Fibroblast of villous mesenchyme (primary cell): ENCODE measurements at regions not wholly inside any gene's neighbourhood (a gene's known extent, or its start where the extent isn't known, plus 50 kb on each side); places are given as distances from the start of the nearest gene placed in this dataset.

Source experiments
- DNase-seq: peaks from one replicate; pipeline ENCODE4 v3.0.0-alpha.2; 2010; ENCODE audit warnings: low read depth
- H3K4me3 ChIP-seq: 2 replicates; pipeline ENCODE4 v1.5.1; 2011; ENCODE audit warnings: low read depth, mild to moderate bottlenecking, low read length
- CTCF ChIP-seq: IDR thresholded peaks from 2 replicates; pipeline ENCODE4 v1.5.1; 2012; ENCODE audit warnings: low read depth, mild to moderate bottlenecking, low read length; ENCODE audit not compliant: insufficient read depth

- no peak for TF ChIP-seq CTCF
- DNase-seq: no peak
Observed at GRCh38 chr14:61187196-61187905, 93.8 kb downstream of the TMEM30B start.

GRCh38 chr14:61186341-61187195 is 94.6 kb downstream of the TMEM30B start:
- no peak for TF ChIP-seq CTCF
- peak; percentile 15 for DNase-seq
- no peak overlapping the region for H3K4me3 ChIP-seq

More at GRCh38 chr14:61187196-61187905, 93.8 kb downstream of the TMEM30B start:
- H3K4me3 ChIP-seq: no peak overlapping the region

GRCh38 chr14:61185534-61185933 is 95.6 kb downstream of the TMEM30B start:
- DNase-seq: no peak
- H3K4me3 ChIP-seq: no peak overlapping the region
- TF ChIP-seq CTCF: no peak

GRCh38 chr14:61184112-61184511 is 97.0 kb downstream of the TMEM30B start:
- H3K4me3 ChIP-seq: no peak overlapping the region
- no peak for TF ChIP-seq CTCF
- peak; percentile 80 for DNase-seq

- TF ChIP-seq CTCF: no peak
- no peak overlapping the region for H3K4me3 ChIP-seq
- no peak for DNase-seq
Observed at GRCh38 chr14:61183196-61183885, 97.8 kb downstream of the TMEM30B start.

- peak; percentile 19 for DNase-seq
- H3K4me3 ChIP-seq: no peak overlapping the region
- no peak for TF ChIP-seq CTCF
Observed at GRCh38 chr14:61179796-61180398, 101.2 kb downstream of the TMEM30B start.
